Endothelial cell of umbilical vein (primary cell): ENCODE measurements at regions not wholly inside any gene's neighbourhood (a gene's known extent, or its start where the extent isn't known, plus 50 kb on each side); places are given as distances from the start of the nearest gene placed in this dataset.

Source experiments
- CTCF ChIP-seq, 2 donors: IDR thresholded peaks; 1 replicate in 1 of 2; 2 replicates in 1 of 2; pipeline ENCODE4 v1.5.1; 2011; ENCODE audit warnings: low read length in 2 of 2, mild to moderate bottlenecking in 2 of 2, moderate library complexity in 2 of 2, control low read depth in 1 of 2, inconsistent platforms in 1 of 2, low read depth in 1 of 2; ENCODE audit not compliant: insufficient read depth in 1 of 2; ENCODE audit errors: extremely low read depth in 1 of 2
- EZH2 ChIP-seq: IDR thresholded peaks from 2 replicates; pipeline ENCODE4 v1.6.1; 2012; ENCODE audit warnings: borderline replicate concordance, low read depth, mild to moderate bottlenecking, moderate library complexity, low read length, inconsistent platforms; ENCODE audit not compliant: severe bottlenecking
- MYC ChIP-seq: IDR thresholded peaks from one replicate; pipeline ENCODE4 v1.6.1; 2011; ENCODE audit warnings: mild to moderate bottlenecking, low read depth, low read length
- POLR2AphosphoS5 ChIP-seq: IDR thresholded peaks from 2 replicates; pipeline ENCODE4 v1.6.1; 2012; ENCODE audit warnings: low read depth, mild to moderate bottlenecking, control low read depth, low read length, moderate library complexity; ENCODE audit not compliant: insufficient read depth

- TF ChIP-seq CTCF (IDR thresholded peaks at IDR 0.05; ENCODE audit: extremely low read depth in 1 of 2, insufficient read depth in 1 of 2, low read depth in 1 of 2, low read length in 2 of 2): no peak
- no peak for TF ChIP-seq MYC
- TF ChIP-seq POLR2AphosphoS5: no peak
- TF ChIP-seq EZH2: no peak
These were observed 189.7 kb downstream of the ATPSCKMT start for GRCh38 chr5:10059980-10060379.
